NCI-H2196 (cell line): ENCODE measurements at regions not wholly inside any gene's neighbourhood (a gene's known extent, or its start where the extent isn't known, plus 50 kb on each side); places are given as distances from the start of the nearest gene placed in this dataset.
"Not testable (repeated sequence)": the region's sequence is repeated elsewhere in the genome, so short reads cannot be mapped to it uniquely, and the experiment has no call there.

Experiments used
- DNase-seq: peaks from one replicate; lab custom pipeline; 2025; ENCODE audit not compliant: unreplicated experiment; lab: John Stamatoyannopoulos, UW

- no peak for DNase-seq
Measured at GRCh38 chr4:15162465-15163283, 160.4 kb downstream of the CPEB2 start.

GRCh38 chr4:15163284-15163645 lies 161.0 kb downstream of the CPEB2 start:
- DNase-seq = no peak

- DNase-seq = no peak
Measured at GRCh38 chr4:15164571-15164970, 162.3 kb downstream of the CPEB2 start.

GRCh38 chr4:15167743-15168142 lies 165.5 kb downstream of the CPEB2 start:
- no peak for DNase-seq

- no peak for DNase-seq
Measured at GRCh38 chr4:15168759-15169158, 166.5 kb downstream of the CPEB2 start.

GRCh38 chr4:15171725-15172124 lies 169.4 kb downstream of the CPEB2 start:
- no peak for DNase-seq

GRCh38 chr4:15173251-15173650 lies 171.0 kb downstream of the CPEB2 start:
- DNase-seq = no peak

- not testable (repeated sequence) for DNase-seq
Measured at GRCh38 chr4:15174168-15174567, 171.9 kb downstream of the CPEB2 start.

GRCh38 chr4:15179842-15180241 lies 177.6 kb downstream of the CPEB2 start:
- DNase-seq = not testable (repeated sequence)

- no peak for DNase-seq
Measured at GRCh38 chr4:15182600-15183220, 180.4 kb downstream of the CPEB2 start.

GRCh38 chr4:15186149-15186548 lies 183.9 kb downstream of the CPEB2 start:
- no peak for DNase-seq

GRCh38 chr4:15186806-15187205 lies 184.5 kb downstream of the CPEB2 start:
- DNase-seq = no peak

- DNase-seq = no peak
Measured at GRCh38 chr4:15188605-15189539, 186.6 kb downstream of the CPEB2 start.

GRCh38 chr4:15194520-15194919 lies 192.2 kb downstream of the CPEB2 start:
- no peak for DNase-seq

GRCh38 chr4:15197005-15197404 lies 194.7 kb downstream of the CPEB2 start:
- DNase-seq = no peak

- no peak for DNase-seq
Measured at GRCh38 chr4:15198070-15198727, 195.9 kb downstream of the CPEB2 start.

GRCh38 chr4:15201782-15202181 lies 199.5 kb downstream of the CPEB2 start:
- no peak for DNase-seq

GRCh38 chr4:15202481-15202880 lies 200.2 kb downstream of the CPEB2 start:
- no peak for DNase-seq

- DNase-seq = not testable (repeated sequence)
Measured at GRCh38 chr4:15206526-15206925, 204.2 kb downstream of the CPEB2 start.

- DNase-seq = no peak
Measured at GRCh38 chr4:15213302-15213970, 211.2 kb downstream of the CPEB2 start.
